GM18517 (cell line): ENCODE measurements at regions not wholly inside any gene's neighbourhood (a gene's known extent, or its start where the extent isn't known, plus 50 kb on each side); places are given as distances from the start of the nearest gene placed in this dataset.

Experiments
- ATAC-seq: cut with Tn5 transposase; IDR thresholded peaks from one replicate; pipeline ENCODE4 v1.9.1; 2021; ENCODE audit warnings: mild to moderate bottlenecking, moderate library complexity; ENCODE audit not compliant: unreplicated experiment

DNA sequence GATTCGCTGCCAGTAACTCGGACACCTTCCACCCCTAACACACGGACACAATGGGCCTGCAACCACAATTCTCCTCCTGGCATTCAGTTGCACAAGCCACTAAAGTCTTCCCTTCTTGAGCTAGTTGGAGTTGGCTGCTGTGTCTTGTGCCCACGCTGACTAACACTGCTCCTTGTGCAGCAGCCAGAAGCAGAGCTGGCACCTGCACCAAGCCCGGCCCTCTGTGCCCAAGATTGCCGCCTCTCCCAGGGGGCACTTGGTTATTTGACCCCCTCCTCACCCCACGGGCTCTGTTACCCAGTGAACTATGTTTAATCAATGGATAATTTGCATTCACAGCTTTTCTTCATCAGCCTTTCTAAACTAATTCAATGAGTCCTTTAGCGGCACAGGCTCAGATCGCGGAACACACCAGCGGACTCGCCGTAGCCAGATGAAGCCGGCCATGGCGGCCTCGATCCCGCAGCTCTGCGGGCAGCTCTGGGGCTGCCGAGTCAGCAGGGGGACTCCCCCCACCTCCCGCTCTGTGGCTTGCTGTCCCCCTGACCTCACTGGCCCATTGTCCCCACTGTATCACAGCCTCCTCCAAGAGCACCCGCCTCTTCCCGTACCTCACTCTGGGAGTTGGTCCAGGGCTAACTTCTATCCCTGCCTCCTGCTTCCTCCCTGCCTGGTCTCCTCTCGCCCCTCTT is 94.8 kb upstream of the AFDN start:
- no peak for ATAC-seq

DNA sequence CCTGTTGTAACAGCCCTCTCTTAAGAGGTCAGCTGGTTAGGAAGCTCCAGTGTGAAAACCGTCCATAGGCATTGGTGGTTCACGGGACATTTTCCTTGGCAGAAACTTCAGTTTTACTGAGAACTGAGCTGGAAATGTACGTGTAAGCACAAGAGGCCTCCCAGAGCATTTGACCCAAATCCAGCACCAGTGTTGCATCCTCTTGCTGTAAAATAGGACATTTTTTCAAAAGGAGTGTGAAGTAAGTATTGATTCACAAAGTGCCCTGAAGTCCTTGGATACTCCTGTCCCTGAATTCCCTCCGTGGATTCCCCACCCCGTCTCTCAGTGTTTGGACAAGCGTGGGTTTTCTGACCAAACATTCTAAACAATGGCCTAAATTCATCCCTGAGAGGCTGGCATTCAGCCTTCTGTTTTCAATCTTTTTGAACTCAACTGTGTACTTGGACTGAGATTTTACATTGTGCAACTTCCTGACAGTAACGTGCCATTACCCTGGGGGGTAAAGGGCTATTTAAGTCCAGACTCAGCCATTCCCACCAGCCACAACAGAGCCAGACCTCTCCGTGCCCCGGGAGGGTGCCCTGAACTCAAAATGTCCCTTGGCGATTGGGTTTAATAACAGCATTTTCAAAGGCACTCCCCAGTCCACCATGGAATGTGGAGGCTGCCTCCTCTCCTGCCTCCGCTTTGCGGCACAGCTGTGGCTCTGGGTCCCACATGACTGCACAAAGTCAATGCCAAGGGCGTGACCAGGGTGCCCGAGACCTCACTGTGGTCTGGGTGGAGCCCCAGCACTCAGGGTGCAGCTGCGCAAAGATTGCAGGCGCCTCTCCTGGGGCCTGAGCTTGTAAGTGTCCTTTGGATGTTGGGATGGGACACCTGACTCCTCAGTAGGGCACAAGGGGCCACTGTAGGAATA is 92.7 kb upstream of the AFDN start:
- no peak for ATAC-seq

DNA sequence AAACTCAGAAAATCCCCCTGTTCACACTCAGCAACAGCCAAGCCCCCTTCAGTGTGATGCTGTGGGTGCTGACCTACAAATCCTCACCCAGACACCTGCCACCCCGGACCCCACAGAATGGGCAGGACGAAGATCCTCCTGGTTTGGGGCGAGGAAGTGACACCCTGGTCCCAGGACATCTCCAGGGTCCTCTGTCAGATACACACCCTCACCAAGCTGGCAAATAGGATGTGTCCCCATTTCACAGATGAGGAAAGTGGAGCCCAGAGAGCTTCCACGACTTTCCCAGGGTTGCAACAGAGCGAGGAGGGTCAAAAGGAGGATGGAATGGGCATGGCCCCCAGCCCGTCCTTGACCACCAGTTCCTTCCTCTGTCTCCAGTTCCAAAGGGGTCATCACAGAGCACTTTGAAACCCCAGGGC is 92.0 kb upstream of the AFDN start:
- no peak for ATAC-seq

DNA sequence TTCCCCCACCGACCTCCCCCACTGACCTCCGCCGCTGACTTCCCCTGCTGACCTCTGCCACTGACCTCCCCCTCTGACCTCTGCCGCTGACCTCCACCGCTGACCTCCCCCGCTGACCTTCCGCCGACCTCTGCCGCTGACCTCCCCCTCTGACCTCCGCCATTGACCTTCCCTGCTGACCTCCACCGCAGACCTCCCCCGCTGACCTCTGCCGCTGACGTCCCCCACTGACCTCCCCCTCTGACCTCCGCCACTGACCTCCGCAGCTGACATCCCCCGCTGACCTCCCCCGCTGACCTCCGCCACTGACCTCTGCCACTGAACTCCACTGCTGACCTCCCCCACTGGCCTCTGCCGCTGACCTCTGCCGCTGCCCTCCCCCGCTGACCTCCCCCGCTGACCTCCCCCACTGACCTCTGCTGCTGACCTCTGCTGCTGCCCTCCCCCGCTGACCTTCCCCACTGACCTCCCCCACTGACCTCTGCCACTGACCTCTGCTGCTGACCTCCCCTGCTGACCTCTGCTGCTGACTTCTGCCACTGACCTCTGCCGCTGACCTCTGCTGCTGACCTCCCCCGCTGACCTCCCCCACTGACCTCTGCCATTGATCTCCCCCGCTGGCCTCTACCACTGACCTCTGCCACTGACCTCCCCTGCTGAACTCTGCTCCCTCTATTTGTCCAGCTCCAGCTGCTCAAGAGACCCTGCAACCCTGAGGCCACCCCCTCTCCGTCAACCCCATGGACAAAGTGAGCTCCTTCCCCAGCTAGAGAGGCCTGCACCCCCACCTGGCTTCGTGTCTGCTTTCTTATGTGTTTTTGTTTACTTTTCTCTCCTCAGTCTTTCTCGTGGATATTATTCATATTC is 91.4 kb upstream of the AFDN start:
- no peak for ATAC-seq

DNA sequence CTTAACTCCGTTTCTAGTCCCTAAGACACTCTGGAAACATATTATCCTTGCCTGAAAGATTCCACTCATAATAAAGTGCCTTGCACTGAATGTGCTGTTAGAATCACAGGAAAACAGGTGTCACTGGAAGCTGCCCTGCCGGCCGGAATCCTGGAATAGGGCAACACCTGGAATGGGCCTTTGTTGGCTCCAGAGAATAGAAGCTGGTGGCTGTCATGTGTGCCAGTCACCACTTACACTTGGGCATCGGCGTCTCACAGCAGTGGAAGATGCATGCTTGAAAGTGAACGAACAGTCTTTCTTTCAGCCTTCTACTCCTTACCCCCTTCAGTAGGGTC is 90.8 kb upstream of the AFDN start:
- no peak for ATAC-seq

DNA sequence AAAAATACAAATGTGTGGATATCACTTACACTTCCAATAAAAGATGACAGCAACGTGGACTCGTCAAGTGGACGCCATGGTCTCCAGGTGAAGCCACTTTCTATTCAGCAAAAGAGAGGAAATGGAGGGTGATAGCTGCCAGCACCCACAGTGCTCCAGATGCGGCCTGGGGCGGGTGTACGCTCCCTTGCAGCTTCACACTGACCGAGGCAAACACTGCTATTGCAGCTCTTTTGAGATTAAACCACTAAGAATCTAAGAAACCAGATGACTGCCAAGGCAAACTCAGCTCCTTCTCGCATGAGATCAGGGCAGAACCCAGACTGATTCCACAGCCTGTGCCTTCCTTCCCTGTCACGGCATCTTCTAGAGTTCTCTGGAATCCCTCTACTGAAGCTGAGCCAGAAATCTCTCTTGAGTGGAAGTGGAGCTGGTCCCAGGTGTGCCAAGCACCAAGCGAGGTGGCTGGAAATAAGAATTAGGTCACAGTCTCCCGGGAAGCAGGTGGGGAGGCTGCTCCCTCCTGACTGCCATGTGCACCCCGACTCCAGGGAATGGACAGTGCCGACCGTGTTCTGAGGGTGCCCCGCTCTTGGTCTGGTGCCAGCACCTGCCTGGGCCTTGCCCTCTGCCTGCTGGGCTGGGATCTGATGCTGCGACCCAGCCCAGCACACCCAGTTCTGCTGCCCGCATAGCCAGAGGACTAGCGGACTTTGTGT is 90.1 kb upstream of the AFDN start:
- no peak for ATAC-seq

DNA sequence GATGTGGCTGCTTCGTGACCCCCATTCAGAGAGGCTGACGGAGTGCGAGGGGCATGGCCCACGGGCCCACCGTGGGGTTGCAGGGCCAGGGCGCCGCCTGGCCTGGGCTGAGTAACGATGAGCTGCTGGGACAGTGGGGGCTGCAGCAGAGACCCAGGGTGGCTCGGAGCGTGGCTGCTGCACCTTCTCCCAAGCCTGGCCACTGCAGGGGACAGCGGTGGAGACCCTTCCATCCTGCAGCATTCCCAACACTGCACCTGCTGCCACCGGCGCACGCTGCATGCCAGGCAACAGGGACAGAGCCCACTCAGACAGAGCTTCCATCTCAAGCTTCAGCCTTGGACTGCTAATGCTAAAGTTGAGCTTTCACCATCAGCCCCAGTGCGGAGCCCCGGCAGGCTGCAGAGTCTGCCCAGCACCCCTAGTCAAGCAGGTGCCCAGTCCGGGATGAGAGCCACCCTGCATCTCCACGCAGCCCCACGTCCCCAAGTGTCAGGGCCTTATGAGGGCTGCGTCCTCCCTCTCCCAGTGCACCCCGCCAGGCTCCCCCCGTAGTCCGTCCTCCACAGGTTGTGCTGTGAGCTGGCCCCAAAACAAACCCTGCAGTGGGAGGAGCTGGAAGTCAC is 89.4 kb upstream of the AFDN start:
- ATAC-seq = no peak

DNA sequence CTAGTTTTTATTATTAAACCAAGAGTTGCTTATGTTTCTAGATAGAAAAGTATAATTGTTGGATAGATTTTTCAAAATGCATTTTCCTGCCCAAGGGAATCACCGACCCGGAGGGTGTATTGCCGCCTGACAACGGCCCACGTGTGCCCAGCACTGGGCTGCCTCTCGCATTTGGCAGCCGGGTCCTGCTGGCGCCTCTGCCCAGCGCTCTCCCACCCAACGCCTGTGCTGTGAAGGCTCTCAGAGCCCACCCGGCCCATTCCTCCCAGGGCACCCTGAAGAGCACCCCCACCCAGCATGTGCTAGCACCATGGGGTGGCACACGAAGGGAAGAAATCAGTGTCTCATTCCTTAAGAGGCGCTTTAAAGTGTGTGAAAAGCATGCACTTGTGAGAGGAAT is 88.3 kb upstream of the AFDN start:
- ATAC-seq = no peak

DNA sequence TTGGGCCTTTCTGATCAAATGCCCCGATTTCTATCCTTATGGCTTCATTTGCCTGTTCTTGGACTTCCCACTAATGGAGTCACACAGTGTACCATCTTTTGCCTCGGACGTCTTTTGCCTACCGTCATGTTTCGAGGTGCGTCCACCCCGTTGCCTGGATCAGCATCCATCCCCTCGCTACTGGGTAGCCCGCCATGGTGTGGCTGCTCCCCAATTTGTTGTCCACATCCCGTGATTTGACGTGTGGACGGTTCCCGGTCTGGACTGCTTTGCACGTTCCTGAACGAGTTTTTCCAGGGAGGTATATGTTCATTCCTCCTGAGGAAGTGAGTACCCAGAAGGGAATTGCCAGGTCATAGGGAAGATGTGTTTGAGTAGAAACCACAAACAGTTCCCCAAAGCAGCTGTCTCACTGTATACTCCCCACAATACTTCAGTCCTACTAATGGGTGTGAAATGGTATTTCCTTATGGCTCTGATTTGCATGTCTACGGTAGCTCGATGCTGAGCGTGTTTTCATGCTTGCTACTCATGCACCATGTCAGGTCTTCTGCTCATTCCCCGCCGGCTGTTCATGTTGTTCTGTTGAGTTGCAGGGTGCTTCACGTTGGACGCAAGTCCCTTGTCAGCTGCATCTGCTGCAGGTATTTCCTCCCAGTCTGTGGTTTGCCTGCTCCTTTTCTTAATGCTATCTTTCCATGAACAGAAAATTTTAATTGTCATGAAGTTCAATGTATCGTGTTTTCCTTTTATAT is 86.8 kb upstream of the AFDN start:
- no peak for ATAC-seq

DNA sequence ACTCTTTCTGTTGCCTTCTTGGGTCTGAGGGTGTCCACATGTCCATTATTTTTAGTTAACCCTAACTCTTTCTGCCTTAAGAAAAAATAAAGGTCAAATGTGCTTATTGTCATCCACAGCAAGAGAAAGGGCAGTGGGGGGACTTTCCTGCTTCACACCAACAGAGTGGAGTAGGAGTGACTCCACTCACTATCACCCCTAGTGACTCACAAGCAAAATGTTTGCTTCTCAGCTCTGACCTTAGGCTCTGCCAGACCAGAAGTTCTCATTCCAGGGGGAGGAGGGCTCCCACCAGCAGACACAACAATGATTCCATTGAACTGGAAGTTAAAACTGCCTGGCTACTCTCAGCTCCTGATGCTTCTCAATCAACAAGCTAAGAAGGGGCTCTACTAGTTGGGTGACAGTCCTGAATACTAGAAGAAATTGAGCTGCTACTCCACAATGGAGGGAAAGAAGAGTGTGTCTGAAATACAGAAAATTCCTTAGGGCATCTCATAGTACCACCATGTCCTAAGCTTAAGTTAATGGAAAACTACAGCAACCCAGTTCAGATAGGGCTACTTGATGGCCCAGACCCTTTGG is 83.9 kb upstream of the AFDN start:
- ATAC-seq = no peak

DNA sequence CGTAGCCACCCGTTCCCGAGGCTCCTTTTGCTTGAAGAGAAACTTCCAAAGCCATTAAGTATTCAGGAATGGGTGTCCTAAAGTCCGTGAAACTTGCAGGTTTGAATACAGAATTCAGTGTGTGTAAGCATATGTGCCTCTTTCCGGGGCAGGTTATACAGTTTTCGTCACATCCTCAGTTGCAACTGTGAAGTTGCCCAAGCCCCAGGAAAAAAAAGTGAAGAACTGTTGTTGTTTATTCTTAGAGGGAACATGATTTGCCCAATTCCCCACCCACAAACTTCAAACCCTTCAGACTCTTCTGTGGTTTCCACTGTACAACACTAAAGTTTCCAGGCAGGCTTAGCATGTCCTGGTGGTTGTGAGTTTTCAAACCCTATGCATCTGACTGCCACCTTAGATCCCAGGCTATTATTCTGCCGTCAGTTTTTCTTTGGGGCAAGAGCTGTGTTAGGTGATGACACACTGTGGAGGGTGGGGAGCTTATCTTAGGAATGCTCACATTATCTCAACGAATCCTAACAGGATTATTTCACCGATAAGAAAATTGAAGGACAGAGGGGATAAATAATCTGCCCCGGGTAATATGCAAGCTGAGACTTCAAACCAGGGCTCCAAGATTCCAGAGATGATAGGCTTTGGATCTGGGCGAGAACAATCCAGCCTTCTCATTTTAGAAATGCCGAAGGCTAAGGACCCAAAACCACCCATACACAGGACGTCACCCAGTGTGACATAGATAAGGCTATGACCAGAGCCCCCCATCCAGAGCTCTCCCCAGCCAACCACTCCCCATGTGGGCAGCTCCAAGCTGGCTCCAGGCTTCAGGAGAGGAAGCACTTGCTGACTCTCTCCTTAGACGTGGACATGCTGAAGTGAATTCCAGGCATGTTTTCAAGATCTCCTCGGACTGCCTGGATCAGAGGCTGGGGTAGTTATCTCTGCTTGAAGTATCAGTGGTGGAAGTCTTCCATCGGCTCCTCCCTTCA is 81.7 kb upstream of the AFDN start:
- no peak for ATAC-seq

DNA sequence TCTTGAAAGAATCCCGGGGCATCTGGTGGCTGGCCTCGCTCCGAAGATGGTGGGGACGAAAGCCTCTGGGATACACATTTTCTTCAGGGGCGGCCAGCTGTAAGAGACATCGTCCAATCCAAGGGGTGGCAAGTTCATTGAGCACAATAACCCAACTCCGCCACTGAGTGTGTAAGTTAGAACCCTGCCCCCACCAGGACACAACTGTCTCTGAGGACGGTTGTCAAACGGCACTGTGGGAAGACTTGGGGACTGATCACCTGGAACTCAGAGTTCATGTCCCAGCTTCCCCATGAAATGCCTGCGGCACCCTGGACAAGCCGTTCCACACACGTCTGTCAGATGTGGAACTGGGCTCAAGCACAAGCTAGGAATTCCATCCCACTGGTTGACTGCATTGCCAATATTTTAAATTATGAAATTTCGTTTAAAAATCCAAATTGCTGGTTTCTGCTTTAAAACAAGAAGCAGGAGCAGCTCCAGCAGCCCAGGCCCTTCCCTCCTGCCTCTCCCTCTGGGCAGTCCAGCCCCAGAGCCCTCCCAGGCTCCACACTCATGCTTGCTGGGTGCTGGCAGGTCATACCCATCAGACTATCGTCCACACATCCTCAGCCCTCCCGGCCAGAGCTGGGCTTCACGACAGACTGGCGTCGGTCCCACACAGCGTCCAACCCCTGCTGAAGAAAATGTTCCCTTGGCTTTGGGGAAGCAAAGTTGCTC is 80.9 kb upstream of the AFDN start:
- no peak for ATAC-seq

DNA sequence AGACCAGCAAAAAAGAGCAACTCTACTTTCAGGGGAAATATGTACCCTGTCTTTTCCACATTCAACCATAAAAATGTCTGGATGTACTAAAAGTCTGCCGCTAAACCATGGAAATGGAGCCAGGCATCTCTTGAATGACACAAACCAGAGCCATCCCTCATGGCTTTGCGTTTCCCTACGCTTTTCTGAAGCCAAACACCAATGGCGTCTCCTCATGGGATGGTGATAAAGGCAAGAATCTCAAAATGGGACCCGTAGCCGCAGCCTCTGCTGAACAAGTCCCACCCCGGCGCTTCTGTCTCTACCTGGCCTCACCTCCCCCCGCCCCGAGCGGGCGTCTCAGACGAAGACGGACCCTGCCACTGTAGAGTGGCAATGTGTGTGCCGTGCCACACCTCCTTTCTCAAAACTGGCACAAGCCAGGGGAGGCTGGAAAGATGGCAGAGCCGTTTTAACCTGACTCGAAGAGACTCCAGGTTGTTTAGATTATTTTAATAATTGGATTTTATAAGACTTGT is 80.3 kb upstream of the AFDN start:
- ATAC-seq = no peak

DNA sequence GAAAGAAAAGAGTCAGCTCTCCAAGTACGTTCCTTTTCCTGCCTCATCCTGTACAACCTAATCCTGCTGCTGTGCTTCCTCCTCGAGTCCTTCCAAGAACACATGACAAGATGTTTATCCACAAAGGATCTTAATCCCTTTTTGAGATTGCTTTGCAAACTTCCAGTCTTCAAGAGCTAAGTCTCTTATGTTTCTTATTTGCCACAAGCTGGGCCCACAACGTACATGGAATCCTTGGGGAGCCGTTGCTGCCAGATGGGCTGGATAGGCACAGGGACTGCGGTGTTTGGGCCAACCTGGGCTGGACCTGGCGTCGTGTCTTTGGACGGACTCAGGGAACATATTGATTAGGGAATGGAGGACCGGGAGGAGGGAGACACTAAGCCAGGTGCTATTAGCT is 79.7 kb upstream of the AFDN start:
- no peak for ATAC-seq

DNA sequence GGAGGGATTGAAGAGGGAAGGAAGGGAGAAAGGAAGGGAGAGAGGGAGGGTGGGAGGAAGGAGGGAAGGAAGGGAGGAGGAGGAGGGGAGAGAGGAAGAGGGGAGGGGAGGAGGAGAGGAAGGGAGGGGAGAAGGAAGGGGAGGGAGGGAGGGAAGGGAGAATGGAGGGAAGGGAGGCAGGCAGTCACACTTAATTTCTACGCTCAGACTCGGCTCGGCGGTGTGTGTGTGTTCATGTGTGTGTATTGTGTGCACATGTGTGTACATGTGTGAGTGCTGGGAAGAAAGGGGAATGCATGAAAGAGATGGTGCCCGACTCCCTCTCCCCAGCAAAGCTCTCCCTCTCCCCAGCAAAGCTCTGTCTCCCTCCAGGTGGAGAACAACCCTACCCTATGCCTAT is 79.1 kb upstream of the AFDN start:
- ATAC-seq = no peak

DNA sequence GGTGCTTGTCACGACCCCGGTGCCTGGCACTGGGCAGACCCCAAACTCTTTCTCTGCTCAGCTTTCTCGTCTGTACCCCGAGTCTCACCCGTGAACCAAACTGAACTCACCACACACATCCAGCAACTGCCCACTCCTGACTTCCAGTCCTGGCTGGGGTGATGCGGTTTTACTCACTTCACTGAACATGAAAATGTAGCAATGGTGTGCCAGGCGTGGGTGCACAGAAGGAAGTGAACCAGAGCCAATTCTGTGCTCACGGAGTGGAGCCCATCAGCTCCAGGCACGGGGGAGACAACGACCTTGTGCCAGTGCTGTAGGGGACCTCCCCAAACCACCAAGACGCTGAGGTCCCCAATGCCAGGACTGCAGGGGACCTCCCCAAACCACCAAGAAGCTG is 78.7 kb upstream of the AFDN start:
- no peak for ATAC-seq
